ENCODE measurements at regions not wholly inside any gene's neighbourhood (a gene's known extent, or its start where the extent isn't known, plus 50 kb on each side); places are given as distances from the start of the nearest gene placed in this dataset.

DNA sequence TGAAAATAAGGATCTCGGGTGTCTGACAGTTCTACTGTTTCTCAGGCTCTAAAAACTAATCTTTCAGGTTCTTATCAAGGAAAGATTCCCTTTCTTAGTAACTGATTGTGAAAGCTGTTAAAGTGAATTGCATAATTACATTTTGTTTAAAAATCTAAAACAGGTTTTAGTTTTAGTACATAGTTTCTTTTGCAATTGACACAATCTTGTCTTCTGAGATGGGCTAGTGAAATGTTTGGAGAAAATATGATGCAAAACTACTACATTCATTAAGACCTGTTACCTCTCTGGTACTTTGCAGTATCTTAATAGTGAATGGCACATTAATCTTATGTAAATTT lies 298.4 kb downstream of the UTRN start:
- DNase-seq (ENCODE audit: low spot score) = no peak
- Histone ChIP-seq H3K36me3 (no peaks in the 10 kb centered on the region), H3K4me1 (ENCODE audit: control insufficient read depth in 1 of 2, low read depth in 2 of 2) (peaks cover 0 to 3% of the 10 kb centered on the region in 2 donors), H3K27me3 (replicated peaks; ENCODE audit: insufficient read depth) (no peaks in the 10 kb centered on the region), H3K4me3 (no peak overlapping the region), H3K9me3 (no peaks in the 10 kb centered on the region), H3K27ac (no peak overlapping the region)
- TF ChIP-seq, protein P1, sequence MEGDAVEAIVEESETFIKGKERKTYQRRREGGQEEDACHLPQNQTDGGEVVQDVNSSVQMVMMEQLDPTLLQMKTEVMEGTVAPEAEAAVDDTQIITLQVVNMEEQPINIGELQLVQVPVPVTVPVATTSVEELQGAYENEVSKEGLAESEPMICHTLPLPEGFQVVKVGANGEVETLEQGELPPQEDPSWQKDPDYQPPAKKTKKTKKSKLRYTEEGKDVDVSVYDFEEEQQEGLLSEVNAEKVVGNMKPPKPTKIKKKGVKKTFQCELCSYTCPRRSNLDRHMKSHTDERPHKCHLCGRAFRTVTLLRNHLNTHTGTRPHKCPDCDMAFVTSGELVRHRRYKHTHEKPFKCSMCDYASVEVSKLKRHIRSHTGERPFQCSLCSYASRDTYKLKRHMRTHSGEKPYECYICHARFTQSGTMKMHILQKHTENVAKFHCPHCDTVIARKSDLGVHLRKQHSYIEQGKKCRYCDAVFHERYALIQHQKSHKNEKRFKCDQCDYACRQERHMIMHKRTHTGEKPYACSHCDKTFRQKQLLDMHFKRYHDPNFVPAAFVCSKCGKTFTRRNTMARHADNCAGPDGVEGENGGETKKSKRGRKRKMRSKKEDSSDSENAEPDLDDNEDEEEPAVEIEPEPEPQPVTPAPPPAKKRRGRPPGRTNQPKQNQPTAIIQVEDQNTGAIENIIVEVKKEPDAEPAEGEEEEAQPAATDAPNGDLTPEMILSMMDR (IDR thresholded peaks at IDR 0.05) = no peak
- ATAC-seq (ENCODE audit: insufficient number of reproducible peaks, low FRiP score, low read depth) = no peak

GRCh38 chr6:144585217-144585814 lies 300.2 kb downstream of the UTRN start:
- no peak for ATAC-seq (ENCODE audit: insufficient number of reproducible peaks, low FRiP score, low read depth)
- Histone ChIP-seq H3K27ac (no peak overlapping the region), H3K36me3 (no peaks in the 10 kb centered on the region), H3K27me3 (replicated peaks; ENCODE audit: insufficient read depth) (no peaks in the 10 kb centered on the region), H3K4me1 (ENCODE audit: control insufficient read depth in 1 of 2, low read depth in 2 of 2) (peaks cover 0 to 3% of the 10 kb centered on the region in 2 donors), H3K4me3 (no peak overlapping the region), H3K9me3 (no peaks in the 10 kb centered on the region)
- DNase-seq (ENCODE audit: low spot score) = no peak
- TF ChIP-seq, protein P1 (IDR thresholded peaks at IDR 0.05) = peak; percentile 56

DNA sequence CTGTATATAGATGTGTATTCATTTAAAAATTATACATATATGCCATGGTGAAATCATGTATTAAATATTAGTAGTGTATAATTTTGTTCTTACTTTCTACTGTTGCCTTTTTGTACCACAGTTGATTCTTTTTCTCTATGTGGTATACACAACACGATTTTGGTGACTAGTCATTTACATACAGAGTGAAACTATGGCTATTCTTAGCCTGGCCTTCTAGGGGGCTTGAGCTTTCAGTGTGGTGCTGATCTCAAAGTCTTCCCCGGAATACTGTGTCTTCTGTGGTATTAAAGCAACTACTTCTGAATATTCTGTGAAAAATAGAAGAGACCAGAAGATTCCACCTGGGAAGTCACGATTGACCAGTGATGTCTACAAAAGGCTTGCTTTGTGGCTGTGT lies 301.9 kb downstream of the UTRN start:
- TF ChIP-seq, protein P1 (IDR thresholded peaks at IDR 0.05) = no peak

DNA sequence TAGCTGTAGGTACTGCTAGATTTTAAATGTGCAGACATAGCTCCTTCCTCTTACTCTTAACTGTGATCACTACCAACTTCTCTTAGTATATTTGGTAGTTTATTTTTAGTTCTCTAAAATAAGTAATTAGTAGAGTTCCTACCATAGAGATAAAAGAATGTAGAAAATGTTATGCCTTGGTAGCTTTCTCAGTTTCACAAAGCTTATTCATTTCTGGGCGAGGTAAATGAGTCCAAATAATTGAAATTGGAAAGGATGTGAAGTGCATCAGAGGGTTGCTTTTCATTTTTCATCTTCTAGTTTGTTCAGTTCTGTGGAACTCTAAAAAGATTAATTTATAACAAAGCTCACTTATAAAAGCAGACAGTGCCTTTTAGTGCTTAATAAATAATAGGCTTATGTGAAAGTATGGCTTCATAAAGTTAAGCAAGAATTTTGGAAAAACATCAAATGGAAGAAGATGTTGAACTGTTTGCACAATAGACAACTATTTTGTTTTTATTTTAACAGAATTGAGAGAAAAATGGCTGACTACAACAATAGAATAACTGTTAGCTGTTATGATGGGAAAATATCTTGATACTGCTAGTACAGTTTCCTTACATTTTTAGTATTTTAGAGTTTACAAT lies 303.7 kb downstream of the UTRN start:
- Histone ChIP-seq H3K27me3 (replicated peaks; ENCODE audit: insufficient read depth) (no peaks in the 10 kb centered on the region), H3K9me3 (no peaks in the 10 kb centered on the region), H3K4me3 (no peak overlapping the region), H3K36me3 (no peaks in the 10 kb centered on the region), H3K4me1 (ENCODE audit: control insufficient read depth in 1 of 2, low read depth in 2 of 2) (peaks cover 0 to 2% of the 10 kb centered on the region in 2 donors), H3K27ac (no peak overlapping the region)
- DNase-seq (ENCODE audit: low spot score) (no peak), ATAC-seq (ENCODE audit: insufficient number of reproducible peaks, low FRiP score, low read depth) (no peak)
- TF ChIP-seq, protein P1 (IDR thresholded peaks at IDR 0.05) = no peak

More for the DNA sequence above, 301.9 kb downstream of the UTRN start:
- H3K4me3 ChIP-seq = no peak overlapping the region
- H3K4me1 ChIP-seq (ENCODE audit: control insufficient read depth in 1 of 2, low read depth in 2 of 2) = peaks cover 0 to 3% of the 10 kb centered on the region in 2 donors
- ATAC-seq (ENCODE audit: insufficient number of reproducible peaks, low FRiP score, low read depth) = no peak
- no peaks in the 10 kb centered on the region for H3K36me3 ChIP-seq
- no peaks in the 10 kb centered on the region for H3K27me3 ChIP-seq (replicated peaks; ENCODE audit: insufficient read depth)
- DNase-seq (ENCODE audit: low spot score) = no peak
- H3K27ac ChIP-seq = no peak overlapping the region
- H3K9me3 ChIP-seq = no peaks in the 10 kb centered on the region

- no peaks in the 10 kb centered on the region for H3K36me3 ChIP-seq
- peaks cover 0 to 6% of the 10 kb centered on the region in 2 donors for H3K4me1 ChIP-seq (ENCODE audit: control insufficient read depth in 1 of 2, low read depth in 2 of 2)
- DNase-seq (ENCODE audit: low spot score) (no peak), ATAC-seq (ENCODE audit: insufficient number of reproducible peaks, low FRiP score, low read depth) (no peak)
- H3K27me3 ChIP-seq (replicated peaks; ENCODE audit: insufficient read depth) = no peaks in the 10 kb centered on the region
- H3K4me3 ChIP-seq = no peak overlapping the region
- H3K9me3 ChIP-seq = no peaks in the 10 kb centered on the region
- no peak overlapping the region for H3K27ac ChIP-seq
- TF ChIP-seq, protein P1 (IDR thresholded peaks at IDR 0.05) = no peak
Measured at GRCh38 chr6:144590532-144590931, 305.4 kb downstream of the UTRN start.
